ENCODE measurements at regions not wholly inside any gene's neighbourhood (a gene's known extent, or its start where the extent isn't known, plus 50 kb on each side); places are given as distances from the start of the nearest gene placed in this dataset.

DNA sequence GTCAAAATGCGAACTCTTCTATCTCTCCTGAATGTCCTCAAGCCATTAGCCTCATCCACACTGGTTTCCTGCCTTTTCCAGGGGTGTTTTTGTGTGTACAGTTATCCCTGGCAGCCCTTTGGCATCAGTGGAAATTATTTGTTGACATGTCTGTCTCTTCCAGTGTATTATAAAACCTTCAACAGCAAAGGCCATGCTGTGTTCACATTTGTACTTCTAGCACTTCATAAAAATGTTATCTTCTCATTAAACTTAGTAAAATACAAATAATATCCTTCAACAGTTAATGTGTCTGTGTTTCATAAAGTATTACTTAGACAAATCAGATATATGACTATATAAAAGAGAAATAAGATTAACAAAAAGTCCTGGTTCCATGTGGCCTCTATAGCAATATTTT, 359.5 kb upstream of the ARGLU1 start:
- TF ChIP-seq, protein P1, sequence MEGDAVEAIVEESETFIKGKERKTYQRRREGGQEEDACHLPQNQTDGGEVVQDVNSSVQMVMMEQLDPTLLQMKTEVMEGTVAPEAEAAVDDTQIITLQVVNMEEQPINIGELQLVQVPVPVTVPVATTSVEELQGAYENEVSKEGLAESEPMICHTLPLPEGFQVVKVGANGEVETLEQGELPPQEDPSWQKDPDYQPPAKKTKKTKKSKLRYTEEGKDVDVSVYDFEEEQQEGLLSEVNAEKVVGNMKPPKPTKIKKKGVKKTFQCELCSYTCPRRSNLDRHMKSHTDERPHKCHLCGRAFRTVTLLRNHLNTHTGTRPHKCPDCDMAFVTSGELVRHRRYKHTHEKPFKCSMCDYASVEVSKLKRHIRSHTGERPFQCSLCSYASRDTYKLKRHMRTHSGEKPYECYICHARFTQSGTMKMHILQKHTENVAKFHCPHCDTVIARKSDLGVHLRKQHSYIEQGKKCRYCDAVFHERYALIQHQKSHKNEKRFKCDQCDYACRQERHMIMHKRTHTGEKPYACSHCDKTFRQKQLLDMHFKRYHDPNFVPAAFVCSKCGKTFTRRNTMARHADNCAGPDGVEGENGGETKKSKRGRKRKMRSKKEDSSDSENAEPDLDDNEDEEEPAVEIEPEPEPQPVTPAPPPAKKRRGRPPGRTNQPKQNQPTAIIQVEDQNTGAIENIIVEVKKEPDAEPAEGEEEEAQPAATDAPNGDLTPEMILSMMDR (IDR thresholded peaks at IDR 0.05) = no peak
- ATAC-seq (ENCODE audit: insufficient number of reproducible peaks, low FRiP score, low read depth) (no peak), DNase-seq (ENCODE audit: low spot score) (no peak)
- no peak overlapping the region for H3K27ac ChIP-seq
- H3K4me3 ChIP-seq = no peak overlapping the region
- no peaks in the 10 kb centered on the region for H3K9me3 ChIP-seq
- no peaks in the 10 kb centered on the region for H3K36me3 ChIP-seq
- H3K4me1 ChIP-seq (ENCODE audit: control insufficient read depth in 1 of 2, low read depth in 2 of 2) = no peaks in the 10 kb centered on the region
- no peaks in the 10 kb centered on the region for H3K27me3 ChIP-seq (replicated peaks; ENCODE audit: insufficient read depth)

- TF ChIP-seq, protein P1 (IDR thresholded peaks at IDR 0.05) = no peak
- no peak overlapping the region for H3K4me3 ChIP-seq
- ATAC-seq (ENCODE audit: insufficient number of reproducible peaks, low FRiP score, low read depth) (no peak), DNase-seq (ENCODE audit: low spot score) (no peak)
- H3K4me1 ChIP-seq (ENCODE audit: control insufficient read depth in 1 of 2, low read depth in 2 of 2) = peaks cover 4 to 25% of the 10 kb centered on the region in 2 donors
- H3K9me3 ChIP-seq = no peaks in the 10 kb centered on the region
- H3K27me3 ChIP-seq (replicated peaks; ENCODE audit: insufficient read depth) = no peaks in the 10 kb centered on the region
- H3K27ac ChIP-seq = no peak overlapping the region
- H3K36me3 ChIP-seq = no peaks in the 10 kb centered on the region
Observed at GRCh38 chr13:106922384-106922783, 354.4 kb upstream of the ARGLU1 start.

- peak overlapping the region; percentile 84 to 94 for H3K27ac ChIP-seq
- DNase-seq (ENCODE audit: low spot score) (peak; percentile 2), ATAC-seq (ENCODE audit: insufficient number of reproducible peaks, low FRiP score, low read depth) (no peak)
- TF ChIP-seq, protein P1 (IDR thresholded peaks at IDR 0.05) = no peak
- H3K9me3 ChIP-seq = no peaks in the 10 kb centered on the region
- no peaks in the 10 kb centered on the region for H3K27me3 ChIP-seq (replicated peaks; ENCODE audit: insufficient read depth)
- H3K4me1 ChIP-seq (ENCODE audit: control insufficient read depth in 1 of 2, low read depth in 2 of 2) = peaks cover 4 to 25% of the 10 kb centered on the region in 2 donors
- no peaks in the 10 kb centered on the region for H3K36me3 ChIP-seq
- H3K4me3 ChIP-seq = peak overlapping the region; percentile 73
Observed at GRCh38 chr13:106919638-106920037, 351.7 kb upstream of the ARGLU1 start.

DNA sequence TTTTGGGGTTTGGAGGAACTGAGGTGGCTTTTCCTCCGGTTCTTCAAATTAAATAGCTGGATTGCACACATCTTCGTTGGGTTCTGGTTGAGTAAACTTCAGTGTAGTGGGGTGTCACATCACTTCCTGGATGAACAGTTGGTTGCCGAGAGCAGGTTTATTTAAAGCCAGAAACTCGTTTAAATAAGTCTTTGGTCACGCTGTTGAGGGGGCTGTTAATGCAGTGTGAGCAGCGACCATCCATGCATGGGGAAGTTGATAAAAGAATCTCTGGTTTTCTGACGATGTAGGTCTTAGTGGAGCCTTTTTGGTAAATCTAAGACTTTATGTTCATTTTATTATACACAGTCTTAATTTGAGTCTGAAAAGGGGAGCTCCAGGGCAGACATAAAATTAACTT, 351.2 kb upstream of the ARGLU1 start:
- Histone ChIP-seq H3K4me3 (peak overlapping the region; percentile 73), H3K27ac (peak overlapping the region; percentile 84 to 94), H3K27me3 (replicated peaks; ENCODE audit: insufficient read depth) (no peaks in the 10 kb centered on the region), H3K4me1 (ENCODE audit: control insufficient read depth in 1 of 2, low read depth in 2 of 2) (peaks cover 4 to 25% of the 10 kb centered on the region in 2 donors), H3K9me3 (no peaks in the 10 kb centered on the region), H3K36me3 (no peaks in the 10 kb centered on the region)
- TF ChIP-seq, protein P1 (IDR thresholded peaks at IDR 0.05) = no peak
- no peak for ATAC-seq (ENCODE audit: insufficient number of reproducible peaks, low FRiP score, low read depth)
- DNase-seq (ENCODE audit: low spot score) = no peak

GRCh38 chr13:106918557-106918860, 350.6 kb upstream of the ARGLU1 start:
- no peaks in the 10 kb centered on the region for H3K36me3 ChIP-seq
- H3K4me3 ChIP-seq = peak overlapping the region; percentile 73
- H3K9me3 ChIP-seq = no peaks in the 10 kb centered on the region
- H3K27me3 ChIP-seq (replicated peaks; ENCODE audit: insufficient read depth) = no peaks in the 10 kb centered on the region
- peaks cover 4 to 25% of the 10 kb centered on the region in 2 donors for H3K4me1 ChIP-seq (ENCODE audit: control insufficient read depth in 1 of 2, low read depth in 2 of 2)
- ATAC-seq (ENCODE audit: insufficient number of reproducible peaks, low FRiP score, low read depth) = no peak
- TF ChIP-seq, protein P1 (IDR thresholded peaks at IDR 0.05) = no peak
- no peak for DNase-seq (ENCODE audit: low spot score)
- H3K27ac ChIP-seq = peak overlapping the region; percentile 84 to 94
